ENCODE measurements at regions not wholly inside any gene's neighbourhood (a gene's known extent, or its start where the extent isn't known, plus 50 kb on each side); places are given as distances from the start of the nearest gene placed in this dataset.

DNA sequence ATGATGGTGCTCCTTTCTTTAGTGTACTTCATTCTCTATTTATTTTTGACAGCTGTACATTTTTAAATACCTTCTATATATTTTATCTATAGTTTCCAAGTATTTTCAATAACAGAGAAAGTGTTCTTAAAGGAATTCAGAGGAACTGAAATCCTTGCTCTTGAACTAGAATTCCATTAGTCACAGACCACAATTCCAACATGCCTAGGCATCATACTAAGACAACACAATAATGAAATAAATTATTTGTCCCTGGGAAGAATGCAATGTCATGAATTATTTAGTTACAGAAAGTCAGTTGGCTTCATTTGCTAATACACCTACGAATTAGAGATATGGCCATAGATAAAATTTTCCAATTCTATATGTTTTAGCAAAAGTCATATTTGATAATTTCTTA is 671.2 kb downstream of the EPHA7 start:
- TF ChIP-seq, protein P1, sequence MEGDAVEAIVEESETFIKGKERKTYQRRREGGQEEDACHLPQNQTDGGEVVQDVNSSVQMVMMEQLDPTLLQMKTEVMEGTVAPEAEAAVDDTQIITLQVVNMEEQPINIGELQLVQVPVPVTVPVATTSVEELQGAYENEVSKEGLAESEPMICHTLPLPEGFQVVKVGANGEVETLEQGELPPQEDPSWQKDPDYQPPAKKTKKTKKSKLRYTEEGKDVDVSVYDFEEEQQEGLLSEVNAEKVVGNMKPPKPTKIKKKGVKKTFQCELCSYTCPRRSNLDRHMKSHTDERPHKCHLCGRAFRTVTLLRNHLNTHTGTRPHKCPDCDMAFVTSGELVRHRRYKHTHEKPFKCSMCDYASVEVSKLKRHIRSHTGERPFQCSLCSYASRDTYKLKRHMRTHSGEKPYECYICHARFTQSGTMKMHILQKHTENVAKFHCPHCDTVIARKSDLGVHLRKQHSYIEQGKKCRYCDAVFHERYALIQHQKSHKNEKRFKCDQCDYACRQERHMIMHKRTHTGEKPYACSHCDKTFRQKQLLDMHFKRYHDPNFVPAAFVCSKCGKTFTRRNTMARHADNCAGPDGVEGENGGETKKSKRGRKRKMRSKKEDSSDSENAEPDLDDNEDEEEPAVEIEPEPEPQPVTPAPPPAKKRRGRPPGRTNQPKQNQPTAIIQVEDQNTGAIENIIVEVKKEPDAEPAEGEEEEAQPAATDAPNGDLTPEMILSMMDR (IDR thresholded peaks at IDR 0.05) = no peak
- no peak for TF ChIP-seq POLR2A (IDR thresholded peaks at IDR 0.05)
